ENCODE measurements at regions not wholly inside any gene's neighbourhood (a gene's known extent, or its start where the extent isn't known, plus 50 kb on each side); places are given as distances from the start of the nearest gene placed in this dataset.

GRCh38 chr6:42510795-42511194 is 53.0 kb upstream of the UBR2 start:
- TF ChIP-seq CEBPZ (IDR thresholded peaks at IDR 0.05; ENCODE audit: low read depth, low read length), result no peak
- TF ChIP-seq SMC3 (IDR thresholded peaks at IDR 0.05; ENCODE audit: borderline replicate concordance, low read length), result peak; percentile 37; the same call in 1 of the 2 replicates
- peak; percentile 16 to 24 (median 21); a peak in 3 of 6 replicates for TF ChIP-seq CTCF (IDR thresholded peaks at IDR 0.05 in 2 of 3, conservative IDR thresholded peaks at IDR 0.05 in 1 of 3; ENCODE audit: control insufficient read depth in 2 of 3, extremely low read depth in 1 of 3, insufficient read depth in 1 of 3, low read depth in 3 of 3, low read length in 3 of 3)
- 77% methylated on average over 2 of the region's 2 CpGs for WGBS (ENCODE audit: insufficient coverage, insufficient replicate concordance, low lambda C conversion rate, missing lambda C conversion rate)
- H4K20me1 ChIP-seq (ENCODE audit: control insufficient read depth, insufficient read depth), result no peaks in the 10 kb centered on the region
- intact Hi-C loops (cut with micrococcal nuclease; ENCODE audit: unreplicated experiment), result no loop called here
- peaks cover 30% of the 10 kb centered on the region for H3K4me1 ChIP-seq (ENCODE audit: control insufficient read depth, insufficient read depth, low read length)
- RAD21 ChIA-PET (ENCODE audit: unreplicated experiment), result interaction anchor here (0.8 to 5.2 kb wide), 9 partner anchors 10 to 267 kb away, joined by 3 to 47 read pairs (median 9); no protein-coding TSS in a partner anchor
- no peaks in the 10 kb centered on the region for H3K79me2 ChIP-seq (ENCODE audit: control insufficient read depth, insufficient read depth, low read length)
- no peaks in the 10 kb centered on the region for H3K9me3 ChIP-seq (replicated peaks; ENCODE audit: control insufficient read depth, insufficient read depth, low read length)
- peak overlapping the region; percentile 56 for H2AFZ ChIP-seq (ENCODE audit: control insufficient read depth, low read depth, low read length)
- SMC1A ChIA-PET (ENCODE audit: uncharacterized antibody, unreplicated experiment), result interaction anchor here (0.6 to 5.5 kb wide), 10 partner anchors 8 to 144 kb away, joined by 3 to 60 read pairs (median 4); no protein-coding TSS in a partner anchor
- no peak overlapping the region for H3K9ac ChIP-seq (ENCODE audit: control insufficient read depth, insufficient read depth, low read length)
- no peak overlapping the region for H3K27ac ChIP-seq (ENCODE audit: control insufficient read depth, insufficient read depth)
- no peak for FAIRE-seq
- in situ Hi-C loops (cut with MboI), result no loop called here
- no peaks in the 10 kb centered on the region for H3K36me3 ChIP-seq (ENCODE audit: control insufficient read depth in 2 of 2, insufficient read depth in 2 of 2, low read length in 1 of 2)
- DNase-seq (ENCODE audit: low read depth, low spot score), result no peak
- CTCF ChIA-PET, result interaction anchor here (0.7 to 5.9 kb wide), 19 partner anchors 10 to 144 kb away, joined by 3 to 78 read pairs (median 4); partner anchors contain the start of gene UBR2
- POLR2A ChIA-PET, result interaction anchor here (1.6 to 2.9 kb wide), 2 partner anchors 8 to 10 kb away, joined by 3 to 20 read pairs; no protein-coding TSS in a partner anchor
- H3K4me2 ChIP-seq (ENCODE audit: control insufficient read depth, insufficient read depth), result no peak overlapping the region
- H3K27me3 ChIP-seq (replicated peaks in 1 of 2; ENCODE audit: control insufficient read depth in 2 of 2, insufficient read depth in 2 of 2, low read length in 1 of 2), result no peaks in the 10 kb centered on the region
- no peak for ATAC-seq
- no TSS peak for BruUV-seq (replicated peaks)
- no peak overlapping the region for H3K4me3 ChIP-seq

Measured in GM12878 (cell line).